ENCODE measurements at regions not wholly inside any gene's neighbourhood (a gene's known extent, or its start where the extent isn't known, plus 50 kb on each side); places are given as distances from the start of the nearest gene placed in this dataset.

GRCh38 chr4:126405369-126405982 is 1090.7 kb downstream of the FAT4 start:
- Histone ChIP-seq H3K79me2 (ENCODE audit: insufficient read depth, low read length) (no peaks in the 10 kb centered on the region), H3K36me3 (replicated peaks in 1 of 2; ENCODE audit: control insufficient read depth in 1 of 2, insufficient read depth in 2 of 2, low read length in 2 of 2) (no peaks in the 10 kb centered on the region), H3K4me2 (ENCODE audit: low read depth, low read length) (no peak overlapping the region), H3K4me3 (replicated peaks in 1 of 3; ENCODE audit: insufficient read depth in 1 of 3, low read depth in 2 of 3, low read length in 3 of 3) (no peak overlapping the region), H4K20me1 (ENCODE audit: insufficient read depth, low read length) (no peaks in the 10 kb centered on the region), H2AFZ (ENCODE audit: low read length) (no peak overlapping the region), H3K9ac (ENCODE audit: insufficient read depth, low read depth, low read length) (no peak overlapping the region), H3K27ac (ENCODE audit: extremely low read length, insufficient read depth, low read length) (no peak overlapping the region), H3K27me3 (ENCODE audit: control insufficient read depth in 1 of 2, insufficient read depth in 2 of 2, low read length in 2 of 2) (no peaks in the 10 kb centered on the region), H3K4me1 (ENCODE audit: insufficient read depth, low read length) (no peaks in the 10 kb centered on the region), H3K9me3 (ENCODE audit: low read length) (no peaks in the 10 kb centered on the region)
- ChIA-PET POLR2A (no interaction called here), CTCF (ENCODE audit: low intra/inter-chr PET ratio, low total read pairs) (interaction anchor here (1.6 kb wide), 1 partner anchor 1092 kb away, joined by 10 read pairs; no protein-coding TSS in a partner anchor)
- peak; percentile 64 for ATAC-seq
- intact Hi-C loops (cut with micrococcal nuclease; ENCODE audit: unreplicated experiment) (loop anchor here (10.0 kb wide), 1 partner anchor 181 kb away; no protein-coding TSS in a partner anchor), in situ Hi-C loops (cut with HindIII; ENCODE audit: extremely low pct_ligation_motif_present, low pct_unique_long_range_greater_than_20kb) (loop anchor here (10.0 kb wide), 1 partner anchor 1091 kb away; the partner anchor contains the start of gene FAT4)
- FAIRE-seq, result no peak
- WGBS (ENCODE audit: low lambda C conversion rate), result 0% methylated on average over 2 of the region's 2 CpGs
- peak; percentile 6 for DNase-seq (ENCODE audit: low spot score)
- TF ChIP-seq CREBL2 (CRISPR knock-in tag; IDR thresholded peaks at IDR 0.05; ENCODE audit: borderline replicate concordance), result no peak
- peak; percentile 23; the same call in 1 of the 2 replicates for TF ChIP-seq CTCF (CRISPR knock-in tag; IDR thresholded peaks at IDR 0.05)
- TF ChIP-seq ZNF552 (CRISPR knock-in tag; IDR thresholded peaks at IDR 0.05; ENCODE audit: borderline replicate concordance), result no peak
- no TSS peak for BruUV-seq (replicated peaks)

GRCh38 chr4:126409746-126410145 is 1095.0 kb downstream of the FAT4 start:
- no peak for ATAC-seq
- H3K4me1 ChIP-seq (ENCODE audit: insufficient read depth, low read length), result no peaks in the 10 kb centered on the region
- FAIRE-seq, result no peak
- BruUV-seq (replicated peaks), result no TSS peak
- TF ChIP-seq HNF1A (IDR thresholded peaks at IDR 0.05; ENCODE audit: low read depth) (no peak), HNF1A (CRISPR knock-in tag; IDR thresholded peaks at IDR 0.05; ENCODE audit: borderline replicate concordance) (no peak), FOXC1 (CRISPR knock-in tag; IDR thresholded peaks at IDR 0.05; ENCODE audit: borderline replicate concordance) (no peak), SMAD1 (CRISPR knock-in tag; IDR thresholded peaks at IDR 0.05; ENCODE audit: borderline replicate concordance, low read depth) (no peak), RCOR2 (CRISPR knock-in tag; IDR thresholded peaks at IDR 0.05) (no peak)
- in situ Hi-C loops (cut with HindIII; ENCODE audit: extremely low pct_ligation_motif_present, low pct_unique_long_range_greater_than_20kb), result loop anchor here (10.0 kb wide), 1 partner anchor 1095 kb away; the partner anchor contains the start of gene FAT4
- no peaks in the 10 kb centered on the region for H3K27me3 ChIP-seq (ENCODE audit: control insufficient read depth in 1 of 2, insufficient read depth in 2 of 2, low read length in 2 of 2)
- 1% methylated on average over 4 of the region's 4 CpGs for WGBS (ENCODE audit: low lambda C conversion rate)
- POLR2A ChIA-PET, result no interaction called here
- no peaks in the 10 kb centered on the region for H3K9me3 ChIP-seq (ENCODE audit: low read length)
- H3K4me3 ChIP-seq (replicated peaks in 1 of 3; ENCODE audit: insufficient read depth in 1 of 3, low read depth in 2 of 3, low read length in 3 of 3), result no peak overlapping the region
- H3K27ac ChIP-seq (ENCODE audit: extremely low read length, insufficient read depth, low read length), result no peak overlapping the region
- no peaks in the 10 kb centered on the region for H3K36me3 ChIP-seq (replicated peaks in 1 of 2; ENCODE audit: control insufficient read depth in 1 of 2, insufficient read depth in 2 of 2, low read length in 2 of 2)
- intact Hi-C loops (cut with micrococcal nuclease; ENCODE audit: unreplicated experiment), result loop anchor here (10.0 kb wide), 1 partner anchor 185 kb away; no protein-coding TSS in a partner anchor
- CTCF ChIA-PET (ENCODE audit: low intra/inter-chr PET ratio, low total read pairs), result no interaction called here
- H3K79me2 ChIP-seq (ENCODE audit: insufficient read depth, low read length), result no peaks in the 10 kb centered on the region
- DNase-seq (ENCODE audit: low spot score), result no peak
- H3K9ac ChIP-seq (ENCODE audit: insufficient read depth, low read depth, low read length), result no peak overlapping the region
- H2AFZ ChIP-seq (ENCODE audit: low read length), result no peak overlapping the region
- H4K20me1 ChIP-seq (ENCODE audit: insufficient read depth, low read length), result no peaks in the 10 kb centered on the region
- no peak overlapping the region for H3K4me2 ChIP-seq (ENCODE audit: low read depth, low read length)
